ENCODE measurements at regions not wholly inside any gene's neighbourhood (a gene's known extent, or its start where the extent isn't known, plus 50 kb on each side); places are given as distances from the start of the nearest gene placed in this dataset.
A peak's percentile ranks its signal among the peaks of the same experiment; 100 is the strongest.

GRCh38 chr16:21501869-21502667, 97.3 kb upstream of the METTL9 start (continued):
- TF ChIP-seq RREB1 (CRISPR knock-in tag; IDR thresholded peaks at IDR 0.05) (no peak), NCOR1 (IDR thresholded peaks at IDR 0.05) (no peak), NONO (IDR thresholded peaks at IDR 0.05; ENCODE audit: low read depth in 2 of 2, low read length in 1 of 2) (peak in 1 of 2 experiments; percentile 95; a peak in 2 of 4 replicates), ATF7 (IDR thresholded peaks at IDR 0.05) (no peak), PHF8 (IDR thresholded peaks at IDR 0.05; ENCODE audit: borderline replicate concordance, low read length) (peak; percentile 61; the same call in 1 of the 2 replicates), CREB1 (IDR thresholded peaks at IDR 0.05) (peak; percentile 57; the same call in 1 of the 2 replicates), CREB1 (CRISPR knock-in tag; IDR thresholded peaks at IDR 0.05) (peak; percentile 63), ZNF239 (CRISPR knock-in tag; IDR thresholded peaks at IDR 0.05) (no peak), SNIP1 (IDR thresholded peaks at IDR 0.05; ENCODE audit: low read depth) (no peak), ZBTB1 (CRISPR knock-in tag; IDR thresholded peaks at IDR 0.05; ENCODE audit: borderline replicate concordance, low read depth) (no peak), MAZ (CRISPR knock-in tag; conservative IDR thresholded peaks at IDR 0.05 in 1 of 2, IDR thresholded peaks at IDR 0.05 in 1 of 2) (peak; percentile 58 to 87), NR2C2 (CRISPR knock-in tag; IDR thresholded peaks at IDR 0.05) (no peak), NR2C2 (tag; IDR thresholded peaks at IDR 0.05) (0 out of 2 replicates have a peak, but pooled peaks have one; percentile 28), OTX1 (CRISPR knock-in tag; IDR thresholded peaks at IDR 0.05) (no peak), CGGBP1 (CRISPR knock-in tag; IDR thresholded peaks at IDR 0.05) (0 out of 2 replicates have a peak, but pooled peaks have one; percentile 23), MYNN (IDR thresholded peaks at IDR 0.05) (0 out of 2 replicates have a peak, but pooled peaks have one; percentile 48), MYNN (CRISPR knock-in tag; IDR thresholded peaks at IDR 0.05) (no peak), MEF2D (tag; conservative IDR thresholded peaks at IDR 0.05; ENCODE audit: low read depth) (no peak), CCAR2 (IDR thresholded peaks at IDR 0.05; ENCODE audit: low read depth, low read length) (no peak), NFYB (IDR thresholded peaks at IDR 0.05; ENCODE audit: extremely low read depth, insufficient read length) (peak; percentile 33), GMEB1 (CRISPR knock-in tag; IDR thresholded peaks at IDR 0.05) (peak; percentile 82), ZBED1 (IDR thresholded peaks at IDR 0.05) (0 out of 2 replicates have a peak, but pooled peaks have one; percentile 57), SUPT5H (IDR thresholded peaks at IDR 0.05) (peak; percentile 67)
